HepG2 (cell line): ENCODE measurements at regions not wholly inside any gene's neighbourhood (a gene's known extent, or its start where the extent isn't known, plus 50 kb on each side); places are given as distances from the start of the nearest gene placed in this dataset.

Source experiments
- ATAC-seq: fragments of 200-7000 bp; cut with Tn5 transposase; 3 replicates; pipeline ENCODE4 v1.9.1; 2020; ENCODE audit warnings: mild to moderate bottlenecking, moderate library complexity
- BruUV-seq: library from RNA; stranded (reverse); fragments of 400-500 nt; replicated peaks from 2 replicates; lab custom pipeline; 2021; lab: Mats Ljungman, UMichigan
- CTCF ChIA-PET: fragments of 300-600 bp; formaldehyde crosslinking; extraction: SDS; loops from one replicate; lab custom pipeline; 2021; ENCODE audit warnings: low total read pairs, inconsistent platforms, low intra/inter-chr PET ratio; lab: Yijun Ruan, JAX
- POLR2A ChIA-PET: fragments of 350-600 bp; sonication (Branson Sonifier 250); formaldehyde crosslinking; loops from one replicate; lab custom pipeline; 2020; ENCODE audit warnings: antibody characterized with exemption, inconsistent platforms; lab: Yijun Ruan, JAX
- DNase-seq: peaks from one replicate; pipeline ENCODE4 v3.0.0-alpha.2; 2015; ENCODE audit warnings: low spot score
- FAIRE-seq: peaks from 3 replicates; lab custom pipeline; 2011; peaks lifted over from hg19 to GRCh38; lab: Jason Lieb, UNC
- H2AFZ ChIP-seq: one replicate; pipeline ENCODE4 v1.6.1; 2011; ENCODE audit warnings: low read length, inconsistent platforms
- H3K27ac ChIP-seq: fragments of 300-600 bp; 3 replicates; pipeline ENCODE4 v1.8.0; 2011; ENCODE audit warnings: mixed run types, mild to moderate bottlenecking, mixed read lengths, low read length, inconsistent platforms; ENCODE audit not compliant: insufficient read depth; ENCODE audit errors: extremely low read length
- H3K27me3 ChIP-seq, 2 experiments: fragments of 200-600 bp in 1 of 2; 2 replicates in 1 of 2; 3 replicates in 1 of 2; pipeline versions ENCODE4 v1.6.0 to v1.8.0; 2011; ENCODE audit warnings: low read length in 2 of 2, mild to moderate bottlenecking in 2 of 2, moderate library complexity in 2 of 2, inconsistent platforms in 1 of 2; ENCODE audit not compliant: insufficient read depth in 2 of 2, control insufficient read depth in 1 of 2
- H3K36me3 ChIP-seq, 2 experiments: fragments of 200-600 bp in 1 of 2; replicated peaks in 1 of 2; 2 replicates in 1 of 2; 3 replicates in 1 of 2; pipeline versions ENCODE4 v1.5.1 to v1.8.0; 2011; ENCODE audit warnings: low read length in 2 of 2, inconsistent platforms in 1 of 2; ENCODE audit not compliant: insufficient read depth in 2 of 2, control insufficient read depth in 1 of 2
- H3K4me1 ChIP-seq: 2 replicates; pipeline ENCODE4 v1.5.1; 2012; ENCODE audit warnings: low read length, inconsistent platforms; ENCODE audit not compliant: insufficient read depth
- H3K4me2 ChIP-seq: 2 replicates; pipeline ENCODE4 v1.6.0; 2011; ENCODE audit warnings: low read depth, low read length, inconsistent platforms
- H3K4me3 ChIP-seq, 3 experiments: fragments of 200-600 bp in 1 of 3; sonication (generic), shearing (Covaris generic) in 1 of 3; replicated peaks in 1 of 3; 2 replicates each; pipeline ENCODE4 v1.5.1; 2011 to 2016; ENCODE audit warnings: low read length in 3 of 3, inconsistent platforms in 2 of 3, low read depth in 2 of 3, mild to moderate bottlenecking in 2 of 3, control low read depth in 1 of 3, mixed read lengths in 1 of 3; ENCODE audit not compliant: insufficient read depth in 1 of 3
- H3K79me2 ChIP-seq: one replicate; pipeline ENCODE4 v1.6.1; 2011; ENCODE audit warnings: low read length, inconsistent platforms; ENCODE audit not compliant: insufficient read depth
- H3K9ac ChIP-seq: 2 replicates; pipeline ENCODE4 v1.6.0; 2011; ENCODE audit warnings: mild to moderate bottlenecking, low read depth, low read length, inconsistent platforms; ENCODE audit not compliant: insufficient read depth
- H3K9me3 ChIP-seq: 2 replicates; pipeline ENCODE4 v1.5.1; 2012; ENCODE audit warnings: mild to moderate bottlenecking, low read length
- H4K20me1 ChIP-seq: 2 replicates; pipeline ENCODE4 v1.6.0; 2011; ENCODE audit warnings: inconsistent platforms, mild to moderate bottlenecking, low read length, moderate library complexity; ENCODE audit not compliant: insufficient read depth
- GATAD2A ChIP-seq: IDR thresholded peaks from 2 replicates; pipeline ENCODE4 v1.6.1; 2016
- GFI1 ChIP-seq: sonication (generic); formaldehyde crosslinking; IDR thresholded peaks from 2 replicates; pipeline ENCODE4 v1.5.0; 2020; ENCODE audit warnings: missing genetic modification reagents, mild to moderate bottlenecking, borderline replicate concordance
- GTF3A ChIP-seq: sonication (generic); formaldehyde crosslinking; conservative IDR thresholded peaks from 2 replicates; pipeline ENCODE4 v1.4.0; 2020; ENCODE audit warnings: mild to moderate bottlenecking, missing genetic modification reagents
- HIC2 ChIP-seq: sonication (generic); formaldehyde crosslinking; IDR thresholded peaks from 2 replicates; pipeline ENCODE4 v1.9.0; 2022; ENCODE audit warnings: low read depth, missing genetic modification reagents
- ISL2 ChIP-seq: sonication (generic); formaldehyde crosslinking; IDR thresholded peaks from 2 replicates; pipeline ENCODE4 v1.5.0; 2020; ENCODE audit warnings: missing genetic modification reagents
- MTERF4 ChIP-seq: sonication (generic); formaldehyde crosslinking; IDR thresholded peaks from 2 replicates; pipeline ENCODE4 v1.8.0; 2023; ENCODE audit warnings: mild to moderate bottlenecking, missing genetic modification reagents
- NCOA2 ChIP-seq: sonication (generic); formaldehyde crosslinking; IDR thresholded peaks from 2 replicates; pipeline ENCODE4 v1.8.0; 2022; ENCODE audit warnings: inconsistent platforms
- PATZ1 ChIP-seq: sonication (generic); formaldehyde crosslinking; IDR thresholded peaks from 2 replicates; pipeline ENCODE4 v1.4.0; 2020; ENCODE audit warnings: missing genetic modification reagents
- RAD21 ChIP-seq: fragments of 450-650 bp; formaldehyde crosslinking; IDR thresholded peaks from 2 replicates; pipeline ENCODE4 v1.5.0; 2020; ENCODE audit warnings: mild to moderate bottlenecking
- SMARCE1 ChIP-seq: fragments of 450-650 bp; IDR thresholded peaks from 2 replicates; pipeline ENCODE4 v1.6.1; 2017; ENCODE audit warnings: borderline replicate concordance
- SMC3 ChIP-seq: IDR thresholded peaks from 2 replicates; pipeline ENCODE4 v1.6.1; 2011; ENCODE audit warnings: low read length, improper control_type of control experiment
- TCF12 ChIP-seq, 2 experiments: fragments of 450-650 bp in 1 of 2; sonication (generic) in 1 of 2; formaldehyde crosslinking in 1 of 2; IDR thresholded peaks; 2 replicates each; pipeline versions ENCODE4 v1.6.1 to v1.8.0; 2017 to 2022; ENCODE audit warnings: antibody characterized with exemption in 1 of 2, mild to moderate bottlenecking in 1 of 2, missing genetic modification reagents in 1 of 2, moderate library complexity in 1 of 2
- ZNF574 ChIP-seq: sonication (generic); formaldehyde crosslinking; IDR thresholded peaks from 2 replicates; pipeline ENCODE4 v1.4.0; 2020; ENCODE audit warnings: missing genetic modification reagents
- ZNF605 ChIP-seq: sonication (generic); formaldehyde crosslinking; IDR thresholded peaks from 2 replicates; pipeline ENCODE4 v1.8.0; 2022; ENCODE audit warnings: mild to moderate bottlenecking, missing genetic modification reagents
- ZNF766 ChIP-seq: sonication (generic); formaldehyde crosslinking; IDR thresholded peaks from 2 replicates; pipeline ENCODE4 v1.5.0; 2020; ENCODE audit warnings: missing genetic modification reagents, borderline replicate concordance
- ZNF775 ChIP-seq: sonication (generic); formaldehyde crosslinking; IDR thresholded peaks from 2 replicates; pipeline ENCODE4 v1.4.0; 2020; ENCODE audit warnings: missing genetic modification reagents, mild to moderate bottlenecking, moderate library complexity, borderline replicate concordance
- WGBS: methylation state at CpG from one replicate; pipeline ENCODE4 v1.1.6; 2017; ENCODE audit warnings: low lambda C conversion rate; 5-methylcytosine and 5-hydroxymethylcytosine counted together
- in situ Hi-C: cut with HindIII; loops from 2 replicates; pipeline ENCODE4 v1.10.0; 2017; ENCODE audit warnings: low pct_unique_long_range_greater_than_20kb; ENCODE audit not compliant: extremely low pct_ligation_motif_present
- intact Hi-C: fragments of 100-400 bp; cut with micrococcal nuclease; formaldehyde crosslinking; loops from one replicate; pipeline ENCODE4 v1.10.0; 2022; ENCODE audit not compliant: unreplicated experiment

GRCh38 chr10:78520737-78521430 lies 487.2 kb downstream of the RPS24 start:
- Histone ChIP-seq H3K4me2 (0 out of 2 replicates have a peak overlapping the region, but pooled peaks have one; percentile 30), H4K20me1 (no peaks in the 10 kb centered on the region), H3K4me3 (no peak overlapping the region), H3K27me3 (no peaks in the 10 kb centered on the region), H3K4me1 (peaks cover 51% of the 10 kb centered on the region), H3K27ac (no peak overlapping the region), H3K79me2 (no peaks in the 10 kb centered on the region), H2AFZ (no peak overlapping the region), H3K9ac (no peak overlapping the region), H3K9me3 (no peaks in the 10 kb centered on the region), H3K36me3 (no peaks in the 10 kb centered on the region)
- no TSS peak for BruUV-seq
- intact Hi-C loops = loop anchor here (1.0 to 2.0 kb wide), 3 partner anchors 30 to 136 kb away; no protein-coding TSS in a partner anchor
- FAIRE-seq (peak; percentile 93), DNase-seq (peak; percentile 96), ATAC-seq (peak; percentile 97)
- CTCF ChIA-PET = interaction anchor here (1.2 to 1.4 kb wide), 2 partner anchors 82 to 96 kb away, joined by 3 to 7 read pairs; no protein-coding TSS in a partner anchor
- POLR2A ChIA-PET = interaction anchor here (0.8 to 1.4 kb wide), 4 partner anchors 61 to 218 kb away, joined by 3 to 6 read pairs (median 3); no protein-coding TSS in a partner anchor
- 36% methylated on average over 4 of the region's 4 CpGs for WGBS
- in situ Hi-C loops = no loop called here
- peak; percentile 67; the same call in 1 of the 2 replicates for TF ChIP-seq RAD21
- no peak for TF ChIP-seq ZNF775
- 0 out of 2 replicates have a peak, but pooled peaks have one; percentile 17 for TF ChIP-seq PATZ1 (CRISPR knock-in tag)
- TF ChIP-seq SMC3 = peak; percentile 91
- TF ChIP-seq HIC2 (CRISPR knock-in tag) = peak; percentile 24; the same call in 1 of the 2 replicates
- TF ChIP-seq MTERF4 (CRISPR knock-in tag) = no peak
- no peak for TF ChIP-seq ZNF766 (CRISPR knock-in tag)
- peak; percentile 57; the same call in 1 of the 2 replicates for TF ChIP-seq NCOA2 (CRISPR knock-in tag)
- 0 out of 2 replicates have a peak, but pooled peaks have one; percentile 19 for TF ChIP-seq GFI1 (CRISPR knock-in tag)
- no peak for TF ChIP-seq ZNF574 (CRISPR knock-in tag)
- no peak for TF ChIP-seq GTF3A (CRISPR knock-in tag)
- TF ChIP-seq SMARCE1 = no peak
- peak; percentile 76 for TF ChIP-seq ISL2
- TF ChIP-seq ZNF605 (CRISPR knock-in tag) = peak; percentile 32; the same call in 1 of the 2 replicates
- TF ChIP-seq TCF12 (IDR thresholded peaks at IDR 0.05) = no peak
- TF ChIP-seq TCF12 (CRISPR knock-in tag; IDR thresholded peaks at IDR 0.05) = no peak
- peak; percentile 66 for TF ChIP-seq GATAD2A (CRISPR knock-in tag)
